HPDE6-E6E7 (cell line): ENCODE measurements at regions not wholly inside any gene's neighbourhood (a gene's known extent, or its start where the extent isn't known, plus 50 kb on each side); places are given as distances from the start of the nearest gene placed in this dataset.
"Not testable (repeated sequence)": the region's sequence is repeated elsewhere in the genome, so short reads cannot be mapped to it uniquely, and the experiment has no call there.

Source experiments
- DNase-seq: peaks from one replicate; pipeline ENCODE4 v3.0.0; 2011; ENCODE audit warnings: missing footprints; ENCODE audit errors: extremely low spot score

- peak; percentile 12 for DNase-seq
Observed at GRCh38 chr4:14167876-14168510, 540.5 kb upstream of the BOD1L1 start.

- peak; percentile 56 for DNase-seq
Observed at GRCh38 chr4:14168919-14169318, 541.4 kb upstream of the BOD1L1 start.

- peak; percentile 12 for DNase-seq
Observed at GRCh38 chr4:14169460-14169859, 541.9 kb upstream of the BOD1L1 start.

GRCh38 chr4:14169940-14170339 is 542.4 kb upstream of the BOD1L1 start:
- DNase-seq = not testable (repeated sequence)

GRCh38 chr4:14176613-14177012 is 549.1 kb upstream of the BOD1L1 start:
- DNase-seq = no peak

GRCh38 chr4:14177987-14178386 is 550.5 kb upstream of the BOD1L1 start:
- DNase-seq = no peak

GRCh38 chr4:14178421-14178820 is 550.9 kb upstream of the BOD1L1 start:
- peak; percentile 52 for DNase-seq

GRCh38 chr4:14180166-14180565 is 552.6 kb upstream of the BOD1L1 start:
- DNase-seq = no peak

- DNase-seq = no peak
Observed at GRCh38 chr4:14180983-14181601, 553.6 kb upstream of the BOD1L1 start.

GRCh38 chr4:14182148-14182547 is 554.6 kb upstream of the BOD1L1 start:
- no peak for DNase-seq

GRCh38 chr4:14184265-14184664 is 556.7 kb upstream of the BOD1L1 start:
- no peak for DNase-seq

GRCh38 chr4:14184767-14185166 is 557.2 kb upstream of the BOD1L1 start:
- no peak for DNase-seq

GRCh38 chr4:14188214-14188613 is 560.7 kb upstream of the BOD1L1 start:
- no peak for DNase-seq

GRCh38 chr4:14193601-14194000 is 566.1 kb upstream of the BOD1L1 start:
- DNase-seq = no peak

GRCh38 chr4:14196131-14196530 is 568.6 kb upstream of the BOD1L1 start:
- DNase-seq = peak; percentile 27

GRCh38 chr4:14215116-14215770 is 587.7 kb upstream of the BOD1L1 start:
- DNase-seq = no peak

GRCh38 chr4:14217401-14217800 is 589.9 kb upstream of the BOD1L1 start:
- DNase-seq = no peak

GRCh38 chr4:14218641-14219040 is 591.1 kb upstream of the BOD1L1 start:
- DNase-seq = no peak

- no peak for DNase-seq
Observed at GRCh38 chr4:14221176-14221575, 593.7 kb upstream of the BOD1L1 start.

GRCh38 chr4:14222377-14223029 is 595.0 kb upstream of the BOD1L1 start:
- no peak for DNase-seq

GRCh38 chr4:14223461-14223860 is 595.9 kb upstream of the BOD1L1 start:
- no peak for DNase-seq

- no peak for DNase-seq
Observed at GRCh38 chr4:14225688-14226207, 598.2 kb upstream of the BOD1L1 start.
